NCI-H128 (cell line): ENCODE measurements at regions not wholly inside any gene's neighbourhood (a gene's known extent, or its start where the extent isn't known, plus 50 kb on each side); places are given as distances from the start of the nearest gene placed in this dataset.
"Not testable (repeated sequence)": the region's sequence is repeated elsewhere in the genome, so short reads cannot be mapped to it uniquely, and the experiment has no call there.

Experiments used
- DNase-seq: peaks from one replicate; lab custom pipeline; 2025; ENCODE audit not compliant: unreplicated experiment; lab: John Stamatoyannopoulos, UW

DNA sequence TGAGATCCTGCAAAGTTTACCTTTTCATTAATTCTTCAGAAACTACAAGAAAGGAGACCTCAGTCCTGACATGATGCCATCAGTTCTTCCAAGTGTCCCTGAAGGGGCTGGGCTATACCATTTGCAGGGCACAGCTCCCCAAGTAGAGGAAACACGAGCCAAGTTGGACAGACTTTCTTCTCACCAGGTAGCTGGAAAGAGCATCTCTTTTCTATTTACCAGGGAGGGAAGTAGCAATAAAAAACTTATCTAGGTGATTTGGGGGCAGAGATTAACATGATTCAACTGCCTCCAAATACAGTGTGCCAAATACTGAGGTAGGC, 103.9 kb upstream of the KCND3 start:
- no peak for DNase-seq

- DNase-seq = no peak
Observed at GRCh38 chr1:112099979-112100378, 110.5 kb upstream of the KCND3 start.

DNA sequence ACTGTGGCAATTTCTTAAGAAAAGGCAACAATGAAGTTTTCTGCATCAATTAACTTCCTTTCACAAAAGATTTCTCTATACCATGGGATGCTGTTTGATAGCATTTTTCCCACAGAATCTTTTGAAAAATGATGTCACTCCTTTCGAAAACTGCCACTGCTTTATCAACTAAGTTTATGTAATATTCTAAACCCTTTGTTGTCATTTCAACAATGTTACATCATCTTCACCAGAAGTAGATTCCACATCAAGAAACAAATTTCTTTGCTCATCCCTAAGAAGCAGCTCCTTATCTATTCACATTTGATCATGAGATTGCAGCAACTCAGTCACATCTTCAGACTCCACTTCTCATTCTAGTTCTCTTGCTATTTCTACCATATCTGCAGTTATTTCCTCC, 116.1 kb upstream of the KCND3 start:
- no peak for DNase-seq

DNA sequence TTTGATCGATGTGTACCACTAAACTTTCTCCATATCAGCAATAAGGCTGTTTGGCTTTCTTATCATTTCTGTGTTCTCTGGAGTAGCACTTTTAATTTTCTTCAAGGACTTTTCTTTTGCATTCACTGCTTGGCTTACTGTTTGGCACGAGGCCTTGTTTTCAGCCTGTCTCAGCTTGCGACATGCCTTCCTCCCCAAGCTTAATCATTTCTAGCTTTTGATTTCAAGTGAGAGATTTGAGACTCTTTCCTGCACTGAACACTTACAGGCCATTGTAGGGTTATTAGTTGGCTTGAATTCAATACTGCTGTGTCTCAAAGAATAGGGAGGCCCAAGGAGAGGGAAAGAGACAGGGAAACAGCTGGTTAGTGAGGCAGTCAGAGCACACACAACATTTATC, 120.6 kb upstream of the KCND3 start:
- DNase-seq = no peak

- DNase-seq = no peak
Observed at GRCh38 chr1:112111734-112112133, 122.3 kb upstream of the KCND3 start.

- DNase-seq = no peak
Observed at GRCh38 chr1:112114540-112114939, 125.1 kb upstream of the KCND3 start.

GRCh38 chr1:112126598-112126997, 137.1 kb upstream of the KCND3 start:
- no peak for DNase-seq

- DNase-seq = not testable (repeated sequence)
Observed at GRCh38 chr1:112127606-112128005, 138.1 kb upstream of the KCND3 start.

GRCh38 chr1:112133487-112133886, 144.0 kb upstream of the KCND3 start:
- DNase-seq = no peak

DNA sequence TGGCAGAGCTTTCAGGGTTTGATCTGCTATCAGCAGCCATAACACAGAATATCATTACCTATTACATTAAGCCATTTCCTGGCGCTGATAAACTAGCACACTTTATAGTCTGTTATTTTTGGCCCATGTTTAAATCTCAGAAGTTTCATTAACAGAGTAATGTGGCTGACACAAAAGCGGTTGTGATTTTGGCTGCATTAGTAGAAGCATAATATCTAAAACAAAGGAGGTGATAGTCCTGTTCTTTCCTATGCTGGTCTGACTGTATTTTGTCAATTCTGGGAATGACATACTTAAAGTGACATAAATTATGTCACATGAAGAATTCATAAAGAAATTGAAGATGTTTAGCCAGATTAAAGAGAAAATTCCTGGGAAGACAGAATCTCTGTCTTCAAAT, 151.3 kb upstream of the KCND3 start:
- DNase-seq = no peak

DNA sequence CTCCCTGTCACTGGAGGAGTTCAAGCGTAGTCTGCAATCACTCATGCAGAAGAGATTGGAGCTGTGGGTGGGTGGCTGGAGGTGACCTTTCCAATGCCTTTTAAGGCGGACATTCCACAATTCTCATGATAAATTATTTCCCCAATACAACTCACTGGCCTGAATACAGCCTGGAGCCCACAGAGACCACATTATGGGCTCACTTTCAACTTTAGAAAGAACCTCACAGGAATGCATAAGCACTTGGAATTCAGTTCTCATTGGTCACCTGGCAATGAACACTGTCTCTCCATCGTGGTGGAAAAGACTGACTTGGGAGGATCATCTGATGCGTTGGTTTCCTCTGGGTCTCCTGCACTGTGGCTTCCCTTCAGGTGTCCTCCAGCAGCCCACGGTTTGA, 151.8 kb upstream of the KCND3 start:
- DNase-seq = no peak

- no peak for DNase-seq
Observed at GRCh38 chr1:112141923-112142322, 152.5 kb upstream of the KCND3 start.

- no peak for DNase-seq
Observed at GRCh38 chr1:112143871-112144441, 154.5 kb upstream of the KCND3 start.

GRCh38 chr1:112144733-112145426, 155.4 kb upstream of the KCND3 start:
- no peak for DNase-seq

- DNase-seq = no peak
Observed at GRCh38 chr1:112146201-112146715, 156.8 kb upstream of the KCND3 start.

- DNase-seq = not testable (repeated sequence)
Observed at GRCh38 chr1:112160214-112160613, 170.7 kb upstream of the KCND3 start.

GRCh38 chr1:112165375-112165774, 175.9 kb upstream of the KCND3 start:
- no peak for DNase-seq

DNA sequence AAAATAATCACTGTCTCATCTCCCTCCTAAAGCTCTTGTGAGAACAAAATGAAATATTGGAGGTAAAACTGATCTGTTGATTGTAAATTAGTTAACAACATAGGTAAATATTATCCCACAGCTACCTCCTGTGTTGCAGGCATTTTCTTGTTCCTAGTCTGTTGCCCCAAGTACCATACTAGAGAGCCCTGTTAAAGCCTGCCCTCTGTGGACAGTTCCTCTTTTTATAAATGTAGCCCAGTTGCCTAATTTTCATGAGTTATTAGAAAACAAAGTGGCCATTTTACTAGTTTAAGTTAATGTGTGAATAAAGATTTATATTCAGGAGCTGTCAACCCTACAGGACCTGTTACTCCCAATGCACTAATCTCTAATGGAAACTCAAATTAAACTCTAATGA, 180.0 kb upstream of the KCND3 start:
- no peak for DNase-seq

- DNase-seq = no peak
Observed at GRCh38 chr1:112172294-112172882, 182.9 kb upstream of the KCND3 start.

DNA sequence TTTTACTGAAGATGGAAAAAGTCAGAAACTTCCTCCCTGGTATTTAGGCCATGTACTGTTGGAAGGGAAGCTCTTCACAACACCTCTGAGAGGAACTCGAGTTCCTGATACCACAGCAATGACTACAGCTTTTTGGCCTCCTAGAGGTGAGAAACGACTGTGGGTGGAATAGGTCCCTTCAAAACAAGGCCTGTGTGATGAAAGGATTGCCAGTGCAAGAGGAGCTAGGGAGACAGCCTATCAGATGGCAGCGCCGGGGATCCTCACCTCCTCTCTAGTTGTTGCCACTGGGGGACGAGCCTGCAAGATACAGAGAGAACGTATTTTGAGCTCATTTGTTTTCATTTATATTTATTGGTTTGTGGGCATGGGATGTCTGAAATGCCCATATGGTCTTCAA, 187.8 kb upstream of the KCND3 start:
- DNase-seq = no peak

DNA sequence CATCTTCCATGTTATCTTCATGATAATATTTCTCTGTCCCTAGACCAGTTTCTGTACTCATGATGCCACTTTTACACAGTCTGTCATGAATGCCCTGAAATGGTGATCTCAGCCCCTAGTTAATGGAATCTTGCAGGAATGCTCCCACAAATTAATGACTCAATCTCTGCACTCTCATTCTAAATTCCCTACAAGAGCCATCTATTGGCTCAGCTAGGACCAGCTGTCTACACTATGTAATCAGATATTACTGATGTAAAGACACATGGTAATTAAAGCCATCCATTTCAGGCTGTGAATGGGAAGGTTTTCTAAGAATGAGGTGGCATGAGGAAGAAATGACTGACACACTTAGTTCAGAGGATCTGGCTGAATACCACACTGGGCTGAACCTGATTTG, 199.1 kb upstream of the KCND3 start:
- DNase-seq = no peak

DNA sequence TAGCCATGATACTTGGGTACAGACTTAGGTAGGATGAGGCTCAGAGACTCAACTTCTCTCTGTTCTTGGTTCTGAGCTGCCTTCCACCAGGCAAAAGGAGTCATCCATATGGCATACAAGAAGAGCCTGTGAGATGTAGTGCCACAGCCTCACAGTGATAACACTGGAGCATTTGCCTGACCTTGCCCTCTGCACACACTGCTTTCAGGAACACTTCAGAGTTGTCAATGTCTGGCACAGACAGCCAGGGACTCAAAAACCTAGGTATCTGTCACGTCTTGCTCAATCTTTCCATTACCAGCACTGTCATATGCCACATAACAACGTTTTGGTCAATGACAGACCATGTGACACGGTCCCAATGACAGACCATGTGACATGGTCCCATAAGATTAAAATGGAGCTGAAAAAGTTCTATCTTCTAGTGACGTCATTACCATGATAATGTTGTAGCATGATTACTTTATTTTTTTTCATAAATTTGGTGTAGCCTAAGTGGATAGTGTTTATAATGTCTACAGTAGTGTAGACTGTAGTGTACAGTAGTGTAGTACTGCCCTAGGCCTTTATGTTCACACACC, 199.9 kb upstream of the CTTNBP2NL start:
- DNase-seq = no peak
